Activated T-helper 17 cell treated with anti-CD3 and anti-CD28 coated beads, Interleukin-2, amount 50 U/mL, for 72 hours (primary cell): ENCODE measurements at regions not wholly inside any gene's neighbourhood (a gene's known extent, or its start where the extent isn't known, plus 50 kb on each side); places are given as distances from the start of the nearest gene placed in this dataset.

Experiments
- ATAC-seq: fragments of 150-1000 bp; cut with Tn5 transposase; replicated peaks from 2 replicates; pipeline ENCODE4 v1.10.0; 2021; ENCODE audit warnings: mild to moderate bottlenecking, moderate library complexity
- H3K27ac Mint-ChIP-seq: one replicate; pipeline ENCODE4 v1.8.0; 2022; ENCODE audit warnings: mixed read lengths
- H3K27me3 Mint-ChIP-seq: one replicate; pipeline ENCODE4 v1.8.0; 2022; ENCODE audit warnings: mixed read lengths
- H3K36me3 Mint-ChIP-seq: one replicate; pipeline ENCODE4 v1.8.0; 2022; ENCODE audit warnings: low read depth, mild to moderate bottlenecking, mixed read lengths
- H3K4me1 Mint-ChIP-seq: one replicate; pipeline ENCODE4 v1.8.0; 2022; ENCODE audit warnings: mixed read lengths
- H3K4me3 Mint-ChIP-seq: one replicate; pipeline ENCODE4 v1.8.0; 2022; ENCODE audit warnings: mild to moderate bottlenecking, mixed read lengths
- H3K9me3 Mint-ChIP-seq: one replicate; pipeline ENCODE4 v1.8.0; 2022; ENCODE audit warnings: mixed read lengths

- no peak for ATAC-seq
- no peak overlapping the region for H3K27ac Mint-ChIP-seq
- H3K27me3 Mint-ChIP-seq, result no peaks in the 10 kb centered on the region
- H3K36me3 Mint-ChIP-seq, result no peaks in the 10 kb centered on the region
- no peaks in the 10 kb centered on the region for H3K9me3 Mint-ChIP-seq
- no peak overlapping the region for H3K4me3 Mint-ChIP-seq
- H3K4me1 Mint-ChIP-seq, result no peaks in the 10 kb centered on the region
These were observed 348.2 kb upstream of the NUDT12 start for GRCh38 chr5:103910786-103911185.

GRCh38 chr5:103910011-103910410, 347.4 kb upstream of the NUDT12 start:
- H3K36me3 Mint-ChIP-seq, result no peaks in the 10 kb centered on the region
- no peaks in the 10 kb centered on the region for H3K27me3 Mint-ChIP-seq
- no peak for ATAC-seq
- H3K27ac Mint-ChIP-seq, result no peak overlapping the region
- peaks cover 4% of the 10 kb centered on the region for H3K9me3 Mint-ChIP-seq
- H3K4me3 Mint-ChIP-seq, result no peak overlapping the region
- H3K4me1 Mint-ChIP-seq, result no peaks in the 10 kb centered on the region

GRCh38 chr5:103909391-103909790, 346.8 kb upstream of the NUDT12 start:
- Mint-ChIP-seq H3K4me3 (no peak overlapping the region), H3K4me1 (no peaks in the 10 kb centered on the region), H3K27me3 (no peaks in the 10 kb centered on the region), H3K27ac (no peak overlapping the region), H3K9me3 (peaks cover 4% of the 10 kb centered on the region), H3K36me3 (no peaks in the 10 kb centered on the region)
- no peak for ATAC-seq

- no peak for ATAC-seq
- Mint-ChIP-seq H3K4me3 (no peak overlapping the region), H3K9me3 (peaks cover 7% of the 10 kb centered on the region), H3K27me3 (no peaks in the 10 kb centered on the region), H3K4me1 (no peaks in the 10 kb centered on the region), H3K27ac (no peak overlapping the region), H3K36me3 (no peaks in the 10 kb centered on the region)
These were observed 345.9 kb upstream of the NUDT12 start for GRCh38 chr5:103908336-103909080.

- Mint-ChIP-seq H3K27me3 (no peaks in the 10 kb centered on the region), H3K27ac (no peak overlapping the region), H3K4me3 (no peak overlapping the region), H3K4me1 (no peaks in the 10 kb centered on the region), H3K9me3 (peaks cover 8% of the 10 kb centered on the region), H3K36me3 (no peaks in the 10 kb centered on the region)
- no peak for ATAC-seq
These were observed 344.4 kb upstream of the NUDT12 start for GRCh38 chr5:103907001-103907400.

GRCh38 chr5:103904651-103905050, 342.1 kb upstream of the NUDT12 start:
- no peak overlapping the region for H3K27ac Mint-ChIP-seq
- H3K4me1 Mint-ChIP-seq, result no peaks in the 10 kb centered on the region
- H3K9me3 Mint-ChIP-seq, result peaks cover 11% of the 10 kb centered on the region
- no peaks in the 10 kb centered on the region for H3K36me3 Mint-ChIP-seq
- no peak overlapping the region for H3K4me3 Mint-ChIP-seq
- no peaks in the 10 kb centered on the region for H3K27me3 Mint-ChIP-seq
- ATAC-seq, result no peak

- H3K4me1 Mint-ChIP-seq, result no peaks in the 10 kb centered on the region
- no peaks in the 10 kb centered on the region for H3K27me3 Mint-ChIP-seq
- peaks cover 17% of the 10 kb centered on the region for H3K9me3 Mint-ChIP-seq
- no peak overlapping the region for H3K27ac Mint-ChIP-seq
- H3K4me3 Mint-ChIP-seq, result no peak overlapping the region
- ATAC-seq, result no peak
- H3K36me3 Mint-ChIP-seq, result no peaks in the 10 kb centered on the region
These were observed 340.3 kb upstream of the NUDT12 start for GRCh38 chr5:103902893-103903292.

GRCh38 chr5:103901885-103902284, 339.3 kb upstream of the NUDT12 start:
- Mint-ChIP-seq H3K4me3 (no peak overlapping the region), H3K4me1 (no peaks in the 10 kb centered on the region), H3K27ac (no peak overlapping the region), H3K9me3 (peaks cover 19% of the 10 kb centered on the region), H3K27me3 (no peaks in the 10 kb centered on the region), H3K36me3 (no peaks in the 10 kb centered on the region)
- no peak for ATAC-seq

GRCh38 chr5:103896593-103896992, 334.0 kb upstream of the NUDT12 start:
- H3K9me3 Mint-ChIP-seq, result peaks cover 8% of the 10 kb centered on the region
- ATAC-seq, result no peak
- no peak overlapping the region for H3K27ac Mint-ChIP-seq
- no peaks in the 10 kb centered on the region for H3K4me1 Mint-ChIP-seq
- H3K27me3 Mint-ChIP-seq, result no peaks in the 10 kb centered on the region
- no peaks in the 10 kb centered on the region for H3K36me3 Mint-ChIP-seq
- H3K4me3 Mint-ChIP-seq, result no peak overlapping the region

GRCh38 chr5:103895738-103896137, 333.1 kb upstream of the NUDT12 start:
- Mint-ChIP-seq H3K36me3 (no peaks in the 10 kb centered on the region), H3K4me1 (no peaks in the 10 kb centered on the region), H3K27me3 (no peaks in the 10 kb centered on the region), H3K4me3 (no peak overlapping the region), H3K27ac (no peak overlapping the region), H3K9me3 (peaks cover 8% of the 10 kb centered on the region)
- ATAC-seq, result no peak

GRCh38 chr5:103894882-103895281, 332.3 kb upstream of the NUDT12 start:
- H3K9me3 Mint-ChIP-seq, result peaks cover 8% of the 10 kb centered on the region
- ATAC-seq, result no peak
- H3K4me1 Mint-ChIP-seq, result no peaks in the 10 kb centered on the region
- no peak overlapping the region for H3K27ac Mint-ChIP-seq
- H3K36me3 Mint-ChIP-seq, result no peaks in the 10 kb centered on the region
- H3K27me3 Mint-ChIP-seq, result no peaks in the 10 kb centered on the region
- H3K4me3 Mint-ChIP-seq, result no peak overlapping the region

- no peak overlapping the region for H3K4me3 Mint-ChIP-seq
- ATAC-seq, result no peak
- H3K4me1 Mint-ChIP-seq, result no peaks in the 10 kb centered on the region
- H3K36me3 Mint-ChIP-seq, result no peaks in the 10 kb centered on the region
- no peak overlapping the region for H3K27ac Mint-ChIP-seq
- peaks cover 4% of the 10 kb centered on the region for H3K9me3 Mint-ChIP-seq
- H3K27me3 Mint-ChIP-seq, result no peaks in the 10 kb centered on the region
These were observed 328.6 kb upstream of the NUDT12 start for GRCh38 chr5:103891151-103891550.

- Mint-ChIP-seq H3K36me3 (no peaks in the 10 kb centered on the region), H3K9me3 (peaks cover 4% of the 10 kb centered on the region), H3K27me3 (no peaks in the 10 kb centered on the region), H3K4me1 (no peaks in the 10 kb centered on the region), H3K4me3 (no peak overlapping the region), H3K27ac (no peak overlapping the region)
- no peak for ATAC-seq
These were observed 327.7 kb upstream of the NUDT12 start for GRCh38 chr5:103890313-103890712.

GRCh38 chr5:103889500-103890209, 327.1 kb upstream of the NUDT12 start:
- no peak for ATAC-seq
- no peaks in the 10 kb centered on the region for H3K4me1 Mint-ChIP-seq
- H3K27me3 Mint-ChIP-seq, result no peaks in the 10 kb centered on the region
- peaks cover 4% of the 10 kb centered on the region for H3K9me3 Mint-ChIP-seq
- no peak overlapping the region for H3K4me3 Mint-ChIP-seq
- no peak overlapping the region for H3K27ac Mint-ChIP-seq
- H3K36me3 Mint-ChIP-seq, result no peaks in the 10 kb centered on the region

GRCh38 chr5:103886826-103887225, 324.2 kb upstream of the NUDT12 start:
- Mint-ChIP-seq H3K36me3 (no peaks in the 10 kb centered on the region), H3K9me3 (peaks cover 4% of the 10 kb centered on the region), H3K4me1 (no peaks in the 10 kb centered on the region), H3K27ac (no peak overlapping the region), H3K27me3 (no peaks in the 10 kb centered on the region), H3K4me3 (no peak overlapping the region)
- ATAC-seq, result no peak
